CD4-positive, alpha-beta T cell (primary cell): ENCODE measurements at regions not wholly inside any gene's neighbourhood (a gene's known extent, or its start where the extent isn't known, plus 50 kb on each side); places are given as distances from the start of the nearest gene placed in this dataset.

Experiments
- ATAC-seq: fragments of 200-7000 bp; cut with Tn5 transposase; one replicate; pipeline ENCODE4 v1.10.0; 2022; ENCODE audit warnings: mild to moderate bottlenecking; ENCODE audit not compliant: poor library complexity
- CTCF ChIA-PET: fragments of 350-600 bp; sonication (Branson Sonifier 250); formaldehyde crosslinking; loops from one replicate; lab custom pipeline; 2021; ENCODE audit warnings: antibody characterized with exemption, inconsistent platforms; lab: Charles Lee
- POLR2A ChIA-PET: fragments of 350-600 bp; sonication (Branson Sonifier 250); formaldehyde crosslinking; loops from one replicate; lab custom pipeline; 2021; ENCODE audit warnings: antibody characterized with exemption, inconsistent platforms; lab: Charles Lee
- DNase-seq, 14 experiments: peaks; one replicate each; pipeline ENCODE4 v3.0.0-alpha.2; 2013 to 2020; ENCODE audit warnings: mixed read lengths in 2 of 14
- H3K27ac ChIP-seq, 2 donors: one replicate each; pipeline versions ENCODE4 v1.5.1 to v1.7.0; 2013; ENCODE audit warnings: low read length in 2 of 2, low read depth in 1 of 2, mild to moderate bottlenecking in 1 of 2
- H3K27me3 ChIP-seq, 2 experiments: 1 replicate in 1 of 2; 2 replicates in 1 of 2; pipeline versions ENCODE4 v1.6.1 to v1.7.0; 2013; ENCODE audit warnings: low read length in 2 of 2, control low read depth in 1 of 2, mild to moderate bottlenecking in 1 of 2, moderate library complexity in 1 of 2; ENCODE audit not compliant: insufficient read depth in 2 of 2, control insufficient read depth in 1 of 2
- H3K36me3 ChIP-seq: one replicate; pipeline ENCODE4 v1.6.1; 2013; ENCODE audit warnings: low read length, control low read depth; ENCODE audit not compliant: insufficient read depth
- H3K4me1 ChIP-seq: one replicate; pipeline ENCODE4 v1.6.1; 2013; ENCODE audit warnings: low read length, control low read depth; ENCODE audit not compliant: insufficient read depth
- H3K4me3 ChIP-seq: one replicate; pipeline ENCODE4 v1.5.1; 2013; ENCODE audit warnings: mild to moderate bottlenecking, low read length, moderate library complexity
- H3K9me3 ChIP-seq, 2 experiments: 1 replicate in 1 of 2; 2 replicates in 1 of 2; pipeline versions ENCODE4 v1.6.1 to v1.7.0; 2013; ENCODE audit warnings: low read length in 2 of 2, mild to moderate bottlenecking in 2 of 2, control low read depth in 1 of 2, moderate library complexity in 1 of 2; ENCODE audit not compliant: control insufficient read depth in 1 of 2, insufficient read depth in 1 of 2
- H3K27ac Mint-ChIP-seq: one replicate; pipeline ENCODE4 v1.8.0; 2020; ENCODE audit warnings: mixed read lengths
- H3K27me3 Mint-ChIP-seq: one replicate; pipeline ENCODE4 v1.8.0; 2021; ENCODE audit warnings: mixed read lengths
- H3K36me3 Mint-ChIP-seq: one replicate; pipeline ENCODE4 v1.8.0; 2021; ENCODE audit warnings: low read depth, mixed read lengths
- H3K4me1 Mint-ChIP-seq: one replicate; pipeline ENCODE4 v1.8.0; 2021; ENCODE audit warnings: low read depth, mixed read lengths
- H3K4me3 Mint-ChIP-seq: one replicate; pipeline ENCODE4 v1.8.0; 2020; ENCODE audit warnings: mild to moderate bottlenecking, mixed read lengths
- H3K9me3 Mint-ChIP-seq: one replicate; pipeline ENCODE4 v1.8.0; 2020; ENCODE audit warnings: mixed read lengths
- intact Hi-C, 2 experiments: fragments of 100-400 bp; cut with DNase I in 1 of 2; cut with micrococcal nuclease in 1 of 2; formaldehyde crosslinking; loops; one replicate each; pipeline versions ENCODE4 v1.15.1 to v1.9.0; 2023 to 2025; cut with DNase I, micrococcal nuclease
- TF ChIP-seq, protein P1 (sequence below): fragments of 200-600 bp; IDR thresholded peaks from one replicate; pipeline ENCODE4 v1.8.0; 2022; ENCODE audit warnings: antibody characterized with exemption, mild to moderate bottlenecking

DNA sequence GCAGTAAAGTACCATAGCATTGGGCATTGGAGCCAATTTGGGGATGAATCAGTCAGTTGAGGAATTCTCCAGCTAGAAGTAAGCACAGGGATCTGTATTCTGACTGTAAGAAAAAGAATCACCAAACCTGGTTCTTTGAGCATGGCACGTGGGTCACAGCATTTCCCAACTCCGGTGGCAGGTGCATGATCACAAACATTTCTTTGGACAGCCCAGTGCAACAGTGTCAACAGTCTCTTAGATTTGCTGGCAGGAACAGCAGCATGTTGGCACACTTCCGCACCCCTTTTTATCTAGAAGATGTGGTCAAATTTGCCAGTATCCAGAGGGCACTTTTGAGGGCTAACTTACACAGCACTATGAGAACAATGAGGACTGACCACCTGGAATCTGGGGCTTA lies 437.5 kb upstream of the GHITM start:
- Mint-ChIP-seq H3K27me3 (no peaks in the 10 kb centered on the region), H3K4me1 (no peaks in the 10 kb centered on the region), H3K36me3 (no peaks in the 10 kb centered on the region), H3K9me3 (no peaks in the 10 kb centered on the region), H3K4me3 (no peak overlapping the region), H3K27ac (no peak overlapping the region)
- no peaks in the 10 kb centered on the region for H3K36me3 ChIP-seq
- H3K4me3 ChIP-seq, result no peak overlapping the region
- no peak for ATAC-seq
- CTCF ChIA-PET, result no interaction called here
- POLR2A ChIA-PET, result no interaction called here
- H3K9me3 ChIP-seq, result no peaks in the 10 kb centered on the region
- DNase-seq, result no peak
- TF ChIP-seq, protein P1, sequence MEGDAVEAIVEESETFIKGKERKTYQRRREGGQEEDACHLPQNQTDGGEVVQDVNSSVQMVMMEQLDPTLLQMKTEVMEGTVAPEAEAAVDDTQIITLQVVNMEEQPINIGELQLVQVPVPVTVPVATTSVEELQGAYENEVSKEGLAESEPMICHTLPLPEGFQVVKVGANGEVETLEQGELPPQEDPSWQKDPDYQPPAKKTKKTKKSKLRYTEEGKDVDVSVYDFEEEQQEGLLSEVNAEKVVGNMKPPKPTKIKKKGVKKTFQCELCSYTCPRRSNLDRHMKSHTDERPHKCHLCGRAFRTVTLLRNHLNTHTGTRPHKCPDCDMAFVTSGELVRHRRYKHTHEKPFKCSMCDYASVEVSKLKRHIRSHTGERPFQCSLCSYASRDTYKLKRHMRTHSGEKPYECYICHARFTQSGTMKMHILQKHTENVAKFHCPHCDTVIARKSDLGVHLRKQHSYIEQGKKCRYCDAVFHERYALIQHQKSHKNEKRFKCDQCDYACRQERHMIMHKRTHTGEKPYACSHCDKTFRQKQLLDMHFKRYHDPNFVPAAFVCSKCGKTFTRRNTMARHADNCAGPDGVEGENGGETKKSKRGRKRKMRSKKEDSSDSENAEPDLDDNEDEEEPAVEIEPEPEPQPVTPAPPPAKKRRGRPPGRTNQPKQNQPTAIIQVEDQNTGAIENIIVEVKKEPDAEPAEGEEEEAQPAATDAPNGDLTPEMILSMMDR, result no peak
- no peak overlapping the region for H3K27ac ChIP-seq
- no peaks in the 10 kb centered on the region for H3K4me1 ChIP-seq
- no peaks in the 10 kb centered on the region for H3K27me3 ChIP-seq
- intact Hi-C loops, result no loop called here

DNA sequence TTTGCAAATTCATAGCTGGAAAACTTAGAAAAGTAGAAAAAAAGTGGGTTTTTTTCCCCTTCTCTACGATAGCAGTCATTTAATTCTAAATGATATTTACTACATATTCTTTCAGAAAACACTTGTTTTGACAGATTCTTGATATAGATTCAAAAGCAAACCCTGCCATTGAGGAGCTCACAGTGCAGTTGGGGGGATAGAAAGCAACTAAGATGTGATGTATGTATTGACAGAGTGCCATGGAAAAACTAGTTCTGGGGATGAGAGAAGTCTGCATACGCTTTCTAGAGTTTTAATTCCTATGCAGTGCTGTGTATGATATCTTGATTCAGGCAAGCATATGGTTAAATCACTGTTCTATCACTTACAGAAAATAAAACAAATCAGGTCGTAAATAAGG lies 436.6 kb upstream of the GHITM start:
- Mint-ChIP-seq H3K4me1 (no peaks in the 10 kb centered on the region), H3K9me3 (no peaks in the 10 kb centered on the region), H3K27me3 (no peaks in the 10 kb centered on the region), H3K27ac (no peak overlapping the region), H3K4me3 (no peak overlapping the region), H3K36me3 (no peaks in the 10 kb centered on the region)
- Histone ChIP-seq H3K27ac (no peak overlapping the region), H3K9me3 (no peaks in the 10 kb centered on the region), H3K4me3 (no peak overlapping the region), H3K27me3 (no peaks in the 10 kb centered on the region), H3K36me3 (no peaks in the 10 kb centered on the region), H3K4me1 (no peaks in the 10 kb centered on the region)
- POLR2A ChIA-PET, result no interaction called here
- ATAC-seq (no peak), DNase-seq (no peak)
- CTCF ChIA-PET, result no interaction called here
- TF ChIP-seq, protein P1, result no peak
- intact Hi-C loops, result no loop called here

DNA sequence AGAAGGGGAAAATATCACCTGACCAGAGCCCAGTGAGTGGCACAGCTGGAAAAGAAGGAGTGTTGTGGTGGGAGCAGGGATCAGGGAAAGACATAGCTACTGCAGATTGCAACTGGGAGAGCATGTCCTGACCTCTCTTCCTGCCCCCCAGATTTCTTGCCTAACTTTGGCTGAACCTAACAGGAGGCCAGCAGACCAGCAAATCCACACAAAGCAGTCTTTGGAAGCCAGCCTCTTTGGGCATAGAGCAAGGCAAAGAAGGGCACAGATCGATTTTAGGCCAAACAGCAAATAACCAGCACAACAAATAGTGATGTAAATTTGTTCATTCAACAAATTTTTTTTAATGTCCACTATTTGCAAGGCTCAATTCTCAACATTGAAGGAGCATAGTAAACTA lies 433.2 kb upstream of the GHITM start:
- TF ChIP-seq, protein P1, result no peak
- ChIA-PET POLR2A (no interaction called here), CTCF (no interaction called here)
- Mint-ChIP-seq H3K4me3 (no peak overlapping the region), H3K27me3 (no peaks in the 10 kb centered on the region), H3K27ac (no peak overlapping the region), H3K9me3 (no peaks in the 10 kb centered on the region), H3K36me3 (no peaks in the 10 kb centered on the region), H3K4me1 (no peaks in the 10 kb centered on the region)
- H3K4me1 ChIP-seq, result no peaks in the 10 kb centered on the region
- no peaks in the 10 kb centered on the region for H3K9me3 ChIP-seq
- no peaks in the 10 kb centered on the region for H3K36me3 ChIP-seq
- ATAC-seq (no peak), DNase-seq (no peak)
- intact Hi-C loops, result no loop called here
- H3K27me3 ChIP-seq, result no peaks in the 10 kb centered on the region
- H3K4me3 ChIP-seq, result no peak overlapping the region
- H3K27ac ChIP-seq, result no peak overlapping the region
